ENCODE measurements at regions not wholly inside any gene's neighbourhood (a gene's known extent, or its start where the extent isn't known, plus 50 kb on each side); places are given as distances from the start of the nearest gene placed in this dataset.

- Histone ChIP-seq H3K79me2 (ENCODE audit: control insufficient read depth, low read length) (no peaks in the 10 kb centered on the region), H3K27ac (ENCODE audit: low read depth, low read length) (no peak overlapping the region), H3K9me2 (replicated peaks; ENCODE audit: control insufficient read depth, low read length) (no peaks in the 10 kb centered on the region), H3K36me3 (ENCODE audit: control insufficient read depth, low read length) (no peaks in the 10 kb centered on the region), H3K9me3 (ENCODE audit: control insufficient read depth, insufficient read depth, low read length) (no peaks in the 10 kb centered on the region), H3K4me2 (ENCODE audit: low read length) (no peak overlapping the region), H3F3A (ENCODE audit: control insufficient read depth, insufficient read depth) (no peaks in the 10 kb centered on the region), H3K4me3 (ENCODE audit: low read length) (no peak overlapping the region), H4K20me1 (ENCODE audit: control insufficient read depth, insufficient read depth, low read depth, low read length) (no peaks in the 10 kb centered on the region), H3K27me3 (ENCODE audit: control insufficient read depth, low read length) (no peaks in the 10 kb centered on the region), H3K4me1 (ENCODE audit: control insufficient read depth, low read length) (no peaks in the 10 kb centered on the region)
- TF ChIP-seq EZH2phosphoT487 (IDR thresholded peaks at IDR 0.05; ENCODE audit: borderline replicate concordance, low read length) (no peak), CTCF (IDR thresholded peaks at IDR 0.05; ENCODE audit: low read depth, low read length, poor library complexity, severe bottlenecking) (no peak)
Measured at GRCh38 chr21:28310711-28311110, 682.0 kb downstream of the LTN1 start.

- Histone ChIP-seq H3K4me2 (ENCODE audit: low read length) (no peak overlapping the region), H3K27me3 (ENCODE audit: control insufficient read depth, low read length) (no peaks in the 10 kb centered on the region), H3K36me3 (ENCODE audit: control insufficient read depth, low read length) (no peaks in the 10 kb centered on the region), H3F3A (ENCODE audit: control insufficient read depth, insufficient read depth) (no peaks in the 10 kb centered on the region), H3K9me2 (replicated peaks; ENCODE audit: control insufficient read depth, low read length) (no peaks in the 10 kb centered on the region), H4K20me1 (ENCODE audit: control insufficient read depth, insufficient read depth, low read depth, low read length) (no peaks in the 10 kb centered on the region), H3K4me1 (ENCODE audit: control insufficient read depth, low read length) (no peaks in the 10 kb centered on the region), H3K4me3 (ENCODE audit: low read length) (no peak overlapping the region), H3K9me3 (ENCODE audit: control insufficient read depth, insufficient read depth, low read length) (no peaks in the 10 kb centered on the region), H3K27ac (ENCODE audit: low read depth, low read length) (no peak overlapping the region), H3K79me2 (ENCODE audit: control insufficient read depth, low read length) (no peaks in the 10 kb centered on the region)
- no peak for TF ChIP-seq CTCF (IDR thresholded peaks at IDR 0.05; ENCODE audit: low read depth, low read length, poor library complexity, severe bottlenecking)
- TF ChIP-seq EZH2phosphoT487 (IDR thresholded peaks at IDR 0.05; ENCODE audit: borderline replicate concordance, low read length) = no peak
Measured at GRCh38 chr21:28310171-28310685, 682.4 kb downstream of the LTN1 start.

- Histone ChIP-seq H3K9me2 (replicated peaks; ENCODE audit: control insufficient read depth, low read length) (no peaks in the 10 kb centered on the region), H3K4me3 (ENCODE audit: low read length) (no peak overlapping the region), H3K36me3 (ENCODE audit: control insufficient read depth, low read length) (no peaks in the 10 kb centered on the region), H3K27me3 (ENCODE audit: control insufficient read depth, low read length) (no peaks in the 10 kb centered on the region), H3K9me3 (ENCODE audit: control insufficient read depth, insufficient read depth, low read length) (no peaks in the 10 kb centered on the region), H3K4me2 (ENCODE audit: low read length) (no peak overlapping the region), H3K27ac (ENCODE audit: low read depth, low read length) (no peak overlapping the region), H3K79me2 (ENCODE audit: control insufficient read depth, low read length) (no peaks in the 10 kb centered on the region), H3K4me1 (ENCODE audit: control insufficient read depth, low read length) (no peaks in the 10 kb centered on the region), H3F3A (ENCODE audit: control insufficient read depth, insufficient read depth) (no peaks in the 10 kb centered on the region), H4K20me1 (ENCODE audit: control insufficient read depth, insufficient read depth, low read depth, low read length) (no peaks in the 10 kb centered on the region)
- TF ChIP-seq CTCF (IDR thresholded peaks at IDR 0.05; ENCODE audit: low read depth, low read length, poor library complexity, severe bottlenecking) (no peak), EZH2phosphoT487 (IDR thresholded peaks at IDR 0.05; ENCODE audit: borderline replicate concordance, low read length) (no peak)
Measured at GRCh38 chr21:28309596-28309995, 683.1 kb downstream of the LTN1 start.
